IMR-90 (cell line): ENCODE measurements at regions not wholly inside any gene's neighbourhood (a gene's known extent, or its start where the extent isn't known, plus 50 kb on each side); places are given as distances from the start of the nearest gene placed in this dataset.

Source experiments
- ATAC-seq: fragments of 200-7000 bp; cut with Tn5 transposase; 2 replicates; pipeline ENCODE4 v1.9.1; 2020; ENCODE audit warnings: low read depth, mild to moderate bottlenecking, moderate library complexity
- BruUV-seq: library from RNA; stranded (reverse); fragments of 400-500 nt; replicated peaks from 2 replicates; lab custom pipeline; 2021; lab: Mats Ljungman, UMichigan
- CTCF ChIA-PET: fragments of 300-600 bp; formaldehyde crosslinking; extraction: SDS; loops from one replicate; lab custom pipeline; 2021; ENCODE audit warnings: antibody characterized with exemption; lab: Yijun Ruan, JAX
- POLR2A ChIA-PET: fragments of 300-600 bp; sonication (Branson Sonifier 250); formaldehyde crosslinking; loops from one replicate; lab custom pipeline; 2022; ENCODE audit warnings: antibody characterized with exemption; ENCODE audit not compliant: unreplicated experiment; lab: Charles Lee
- DNase-seq: peaks from one replicate; pipeline ENCODE4 v3.0.0; 2013
- H2AFZ ChIP-seq: replicated peaks from 2 replicates; pipeline ENCODE3; 2013; ENCODE audit warnings: low read length, mild to moderate bottlenecking; ENCODE audit not compliant: poor library complexity
- H2AK5ac ChIP-seq: 2 replicates; pipeline ENCODE4 v1.6.1; 2013; ENCODE audit warnings: low read depth, low read length, inconsistent platforms
- H2AK9ac ChIP-seq: replicated peaks from 2 replicates; pipeline ENCODE3; 2013; ENCODE audit warnings: mild to moderate bottlenecking, low read depth, low read length, moderate library complexity; ENCODE audit not compliant: poor library complexity
- H2BK120ac ChIP-seq: 2 replicates; pipeline ENCODE4 v1.6.1; 2013; ENCODE audit warnings: low read depth, low read length, inconsistent platforms
- H2BK15ac ChIP-seq: 3 replicates; pipeline ENCODE4 v1.6.1; 2013; ENCODE audit warnings: low read depth, low read length, inconsistent platforms
- H2BK20ac ChIP-seq: 2 replicates; pipeline ENCODE4 v1.6.1; 2013; ENCODE audit warnings: low read depth, mild to moderate bottlenecking, inconsistent platforms, low read length, moderate library complexity
- H2BK5ac ChIP-seq: 2 replicates; pipeline ENCODE4 v1.6.1; 2013; ENCODE audit warnings: mild to moderate bottlenecking, low read depth, low read length, inconsistent platforms; ENCODE audit not compliant: poor library complexity, severe bottlenecking
- H3K14ac ChIP-seq: replicated peaks from 2 replicates; pipeline ENCODE4 v1.6.1; 2013; ENCODE audit warnings: low read depth, low read length, inconsistent platforms
- H3K18ac ChIP-seq: 2 replicates; pipeline ENCODE4 v1.6.1; 2013; ENCODE audit warnings: low read depth, low read length, control low read depth
- H3K23ac ChIP-seq: 2 replicates; pipeline ENCODE4 v1.6.1; 2013; ENCODE audit warnings: low read depth, low read length, inconsistent platforms
- H3K27ac ChIP-seq: 2 replicates; pipeline ENCODE4 v1.5.1; 2013; ENCODE audit warnings: mild to moderate bottlenecking, control low read depth, low read length; ENCODE audit not compliant: insufficient read depth
- H3K27me3 ChIP-seq: 2 replicates; pipeline ENCODE4 v1.6.1; 2013; ENCODE audit warnings: low read length; ENCODE audit not compliant: control insufficient read depth, insufficient read depth
- H3K36me3 ChIP-seq: 2 replicates; pipeline ENCODE4 v1.6.1; 2013; ENCODE audit warnings: low read length, mixed read lengths; ENCODE audit not compliant: control insufficient read depth, insufficient read depth
- H3K4ac ChIP-seq: 2 replicates; pipeline ENCODE4 v1.6.1; 2013; ENCODE audit warnings: low read depth, low read length, inconsistent platforms
- H3K4me1 ChIP-seq: 2 replicates; pipeline ENCODE4 v1.6.1; 2013; ENCODE audit warnings: low read length, mixed read lengths; ENCODE audit not compliant: control insufficient read depth, insufficient read depth
- H3K4me2 ChIP-seq: 2 replicates; pipeline ENCODE4 v1.6.1; 2013; ENCODE audit warnings: low read depth, mild to moderate bottlenecking, control low read depth, low read length, moderate library complexity
- H3K4me3 ChIP-seq: 2 replicates; pipeline ENCODE4 v1.5.1; 2013; ENCODE audit warnings: low read depth, mild to moderate bottlenecking, control low read depth, low read length, moderate library complexity; ENCODE audit not compliant: insufficient read depth
- H3K56ac ChIP-seq: 2 replicates; pipeline ENCODE4 v1.6.1; 2013; ENCODE audit warnings: low read length, inconsistent platforms; ENCODE audit not compliant: insufficient read depth; ENCODE audit errors: extremely low read depth
- H3K79me1 ChIP-seq, 2 experiments: 2 replicates each; pipeline ENCODE4 v1.6.1; 2013; ENCODE audit warnings: low read length in 2 of 2, inconsistent platforms in 1 of 2, low read depth in 1 of 2
- H3K9ac ChIP-seq: 2 replicates; pipeline ENCODE4 v1.6.1; 2013; ENCODE audit warnings: low read depth, low read length, control low read depth
- H3K9me1 ChIP-seq: 2 replicates; pipeline ENCODE4 v1.6.1; 2013; ENCODE audit warnings: low read length, inconsistent platforms; ENCODE audit not compliant: insufficient read depth
- H3K9me3 ChIP-seq: 2 replicates; pipeline ENCODE4 v1.6.1; 2013; ENCODE audit warnings: low read length; ENCODE audit not compliant: control insufficient read depth, insufficient read depth
- H4K20me1 ChIP-seq: 2 replicates; pipeline ENCODE4 v1.6.1; 2013; ENCODE audit warnings: low read length, inconsistent platforms; ENCODE audit not compliant: insufficient read depth
- H4K5ac ChIP-seq: 2 replicates; pipeline ENCODE4 v1.6.1; 2013; ENCODE audit warnings: mild to moderate bottlenecking, low read depth, low read length, control low read depth
- H4K8ac ChIP-seq, 2 experiments: 2 replicates each; pipeline ENCODE4 v1.6.1; 2013; ENCODE audit warnings: low read depth in 2 of 2, low read length in 2 of 2, control low read depth in 1 of 2, inconsistent platforms in 1 of 2
- H4K91ac ChIP-seq: 2 replicates; pipeline ENCODE4 v1.6.1; 2013; ENCODE audit warnings: low read depth, low read length, inconsistent platforms; ENCODE audit not compliant: insufficient read depth
- BHLHE40 ChIP-seq: fragments of 150-350 bp; IDR thresholded peaks from 2 replicates; pipeline ENCODE4 v1.6.1; 2016; ENCODE audit warnings: mild to moderate bottlenecking, low read depth, low read length
- CEBPB ChIP-seq: IDR thresholded peaks from 2 replicates; pipeline ENCODE4 v1.6.1; 2012; ENCODE audit warnings: low read depth, low read length, improper control_type of control experiment
- CHD1 ChIP-seq: IDR thresholded peaks from 2 replicates; pipeline ENCODE4 v1.6.1; 2012; ENCODE audit warnings: low read depth, low read length, improper control_type of control experiment
- CTCF ChIP-seq: conservative IDR thresholded peaks from 2 replicates; pipeline ENCODE4 v1.5.1; 2012; ENCODE audit warnings: mild to moderate bottlenecking, low read depth, low read length, improper control_type of control experiment
- FOS ChIP-seq: fragments of 150-350 bp; IDR thresholded peaks from 2 replicates; pipeline ENCODE4 v1.6.1; 2016; ENCODE audit warnings: low read depth, low read length
- MAFK ChIP-seq: IDR thresholded peaks from 2 replicates; pipeline ENCODE4 v1.6.1; 2012; ENCODE audit warnings: low read depth, low read length, improper control_type of control experiment
- MAZ ChIP-seq: IDR thresholded peaks from 2 replicates; pipeline ENCODE4 v1.6.1; 2012; ENCODE audit warnings: low read depth, mild to moderate bottlenecking, low read length, improper control_type of control experiment, moderate library complexity, borderline replicate concordance
- MXI1 ChIP-seq: IDR thresholded peaks from 2 replicates; pipeline ENCODE4 v1.6.1; 2012; ENCODE audit warnings: low read depth, mild to moderate bottlenecking, low read length, moderate library complexity, borderline replicate concordance
- NFE2L2 ChIP-seq: fragments of 150-350 bp; IDR thresholded peaks from 2 replicates; pipeline ENCODE4 v1.6.1; 2016; ENCODE audit warnings: low read depth, mild to moderate bottlenecking, low read length
- POLR2A ChIP-seq: IDR thresholded peaks from 2 replicates; pipeline ENCODE4 v1.6.1; 2012; ENCODE audit warnings: mild to moderate bottlenecking, low read depth, low read length
- RAD21 ChIP-seq: IDR thresholded peaks from 2 replicates; pipeline ENCODE4 v1.6.1; 2012; ENCODE audit warnings: low read length, improper control_type of control experiment
- RCOR1 ChIP-seq: IDR thresholded peaks from 2 replicates; pipeline ENCODE4 v1.6.1; 2012; ENCODE audit warnings: mild to moderate bottlenecking, low read length, improper control_type of control experiment; ENCODE audit not compliant: insufficient replicate concordance
- RFX5 ChIP-seq: IDR thresholded peaks from 2 replicates; pipeline ENCODE4 v1.8.0; 2012; ENCODE audit warnings: low read depth, mild to moderate bottlenecking, low read length, moderate library complexity
- SMC3 ChIP-seq: fragments of 150-350 bp; IDR thresholded peaks from 2 replicates; pipeline ENCODE4 v1.6.1; 2016; ENCODE audit warnings: low read depth, mild to moderate bottlenecking, antibody characterized with exemption, low read length, moderate library complexity
- USF2 ChIP-seq: fragments of 150-350 bp; IDR thresholded peaks from 2 replicates; pipeline ENCODE4 v1.6.1; 2017; ENCODE audit warnings: mild to moderate bottlenecking, antibody characterized with exemption, low read length, low read depth
- WGBS, 2 experiments: methylation state at CpG; one replicate each; pipeline versions ENCODE4 v1.1.5 to v1.1.7; 2013; ENCODE audit warnings: missing lambda C conversion rate in 2 of 2; ENCODE audit not compliant: insufficient read length in 1 of 2; ENCODE audit errors: extremely low coverage in 2 of 2; 5-methylcytosine and 5-hydroxymethylcytosine counted together
- dilution Hi-C: fragments of 300-500 bp; cut with HindIII; formaldehyde crosslinking; loops from one replicate; pipeline ENCODE4 v1.14.3; 2018; ENCODE audit warnings: low sequenced_read_pairs; ENCODE audit not compliant: unreplicated experiment
- in situ Hi-C: fragments of 300-500 bp; cut with MboI; formaldehyde crosslinking; loops from 3 replicates; pipeline ENCODE4 v1.14.3; 2019; ENCODE audit warnings: low sequenced_read_pairs, inconsistent platforms, mixed read lengths
- intact Hi-C: fragments of 100-400 bp; cut with micrococcal nuclease; formaldehyde crosslinking; loops from 2 replicates; pipeline ENCODE4 v1.10.0; 2022

- in situ Hi-C loops: no loop called here
- Histone ChIP-seq H3K9me1 (no peaks in the 10 kb centered on the region), H3K4me3 (no peak overlapping the region), H3K79me1 (no peaks in the 10 kb centered on the region), H4K5ac (no peak overlapping the region), H2BK120ac (no peak overlapping the region), H3K27me3 (no peaks in the 10 kb centered on the region), H4K8ac (no peak overlapping the region), H3K23ac (no peak overlapping the region), H3K14ac (no peak overlapping the region), H3K27ac (no peak overlapping the region), H3K4me2 (no peak overlapping the region), H2BK20ac (no peak overlapping the region), H3K4ac (no peak overlapping the region), H2BK5ac (no peak overlapping the region), H3K18ac (no peak overlapping the region), H4K20me1 (no peaks in the 10 kb centered on the region), H3K4me1 (no peaks in the 10 kb centered on the region), H4K91ac (no peak overlapping the region), H2BK15ac (no peak overlapping the region), H2AFZ (no peak overlapping the region), H2AK5ac (no peak overlapping the region), H2AK9ac (no peak overlapping the region), H3K9ac (no peak overlapping the region), H3K36me3 (no peaks in the 10 kb centered on the region), H3K56ac (no peak overlapping the region), H3K9me3 (peaks cover 4% of the 10 kb centered on the region; the same call in 1 of the 2 replicates)
- dilution Hi-C loops: no loop called here
- CTCF ChIA-PET: no interaction called here
- no peak for ATAC-seq
- no CpG with 5 or more reads among the region's 1 CpG for WGBS, 2 experiments
- TF ChIP-seq CTCF: no peak
- TF ChIP-seq CHD1: no peak
- TF ChIP-seq MAFK: no peak
- no peak for TF ChIP-seq RAD21
- no peak for TF ChIP-seq CEBPB
- no peak for TF ChIP-seq MXI1
- TF ChIP-seq RFX5: no peak
- TF ChIP-seq BHLHE40: no peak
- TF ChIP-seq POLR2A: no peak
- no peak for TF ChIP-seq SMC3
- TF ChIP-seq USF2: no peak
- TF ChIP-seq MAZ: no peak
- TF ChIP-seq RCOR1: no peak
- no peak for TF ChIP-seq NFE2L2
- TF ChIP-seq FOS: no peak
- intact Hi-C loops: no loop called here
- DNase-seq: no peak
- POLR2A ChIA-PET: no interaction called here
- BruUV-seq: no TSS peak
These were observed 1000.6 kb upstream of the PRMT6 start for GRCh38 chr1:106055855-106056254.
